HG03097 (cell line): ENCODE measurements at regions not wholly inside any gene's neighbourhood (a gene's known extent, or its start where the extent isn't known, plus 50 kb on each side); places are given as distances from the start of the nearest gene placed in this dataset.
"Not testable (repeated sequence)": the region's sequence is repeated elsewhere in the genome, so short reads cannot be mapped to it uniquely, and the experiment has no call there.

Experiments used
- ATAC-seq: cut with Tn5 transposase; IDR thresholded peaks from one replicate; pipeline ENCODE4 v1.9.1; 2021; ENCODE audit not compliant: unreplicated experiment, low FRiP score

- ATAC-seq: no peak
Observed at GRCh38 chr13:80962855-80963254, 621.9 kb upstream of the SPRY2 start.

GRCh38 chr13:80962173-80962572 is 621.2 kb upstream of the SPRY2 start:
- ATAC-seq: no peak

- no peak for ATAC-seq
Observed at GRCh38 chr13:80957019-80957655, 616.2 kb upstream of the SPRY2 start.

GRCh38 chr13:80955501-80955900 is 614.6 kb upstream of the SPRY2 start:
- no peak for ATAC-seq

GRCh38 chr13:80952158-80952557 is 611.2 kb upstream of the SPRY2 start:
- ATAC-seq: no peak

GRCh38 chr13:80946008-80946802 is 605.3 kb upstream of the SPRY2 start:
- ATAC-seq: no peak

GRCh38 chr13:80945328-80945727 is 604.4 kb upstream of the SPRY2 start:
- no peak for ATAC-seq

GRCh38 chr13:80939581-80939980 is 598.7 kb upstream of the SPRY2 start:
- no peak for ATAC-seq

GRCh38 chr13:80931766-80932165 is 590.8 kb upstream of the SPRY2 start:
- no peak for ATAC-seq

GRCh38 chr13:80931118-80931517 is 590.2 kb upstream of the SPRY2 start:
- ATAC-seq: no peak

GRCh38 chr13:80928241-80928640 is 587.3 kb upstream of the SPRY2 start:
- ATAC-seq: no peak

GRCh38 chr13:80926024-80926423 is 585.1 kb upstream of the SPRY2 start:
- ATAC-seq: not testable (repeated sequence)

GRCh38 chr13:80924596-80924995 is 583.7 kb upstream of the SPRY2 start:
- ATAC-seq: no peak

GRCh38 chr13:80923907-80924306 is 583.0 kb upstream of the SPRY2 start:
- ATAC-seq: no peak

GRCh38 chr13:80921971-80922370 is 581.0 kb upstream of the SPRY2 start:
- ATAC-seq: no peak

GRCh38 chr13:80921541-80921940 is 580.6 kb upstream of the SPRY2 start:
- no peak for ATAC-seq

- no peak for ATAC-seq
Observed at GRCh38 chr13:80906860-80907259, 565.9 kb upstream of the SPRY2 start.

- no peak for ATAC-seq
Observed at GRCh38 chr13:80904386-80904785, 563.5 kb upstream of the SPRY2 start.

GRCh38 chr13:80903911-80904310 is 563.0 kb upstream of the SPRY2 start:
- no peak for ATAC-seq

- no peak for ATAC-seq
Observed at GRCh38 chr13:80901530-80901929, 560.6 kb upstream of the SPRY2 start.

GRCh38 chr13:80901111-80901510 is 560.2 kb upstream of the SPRY2 start:
- ATAC-seq: no peak

- ATAC-seq: no peak
Observed at GRCh38 chr13:80900561-80900960, 559.6 kb upstream of the SPRY2 start.
